GM19395 (cell line): ENCODE measurements at regions not wholly inside any gene's neighbourhood (a gene's known extent, or its start where the extent isn't known, plus 50 kb on each side); places are given as distances from the start of the nearest gene placed in this dataset.

ENCODE experiments used
- ATAC-seq: cut with Tn5 transposase; IDR thresholded peaks from one replicate; pipeline ENCODE4 v1.9.1; 2021; ENCODE audit warnings: mild to moderate bottlenecking, moderate library complexity; ENCODE audit not compliant: unreplicated experiment

DNA sequence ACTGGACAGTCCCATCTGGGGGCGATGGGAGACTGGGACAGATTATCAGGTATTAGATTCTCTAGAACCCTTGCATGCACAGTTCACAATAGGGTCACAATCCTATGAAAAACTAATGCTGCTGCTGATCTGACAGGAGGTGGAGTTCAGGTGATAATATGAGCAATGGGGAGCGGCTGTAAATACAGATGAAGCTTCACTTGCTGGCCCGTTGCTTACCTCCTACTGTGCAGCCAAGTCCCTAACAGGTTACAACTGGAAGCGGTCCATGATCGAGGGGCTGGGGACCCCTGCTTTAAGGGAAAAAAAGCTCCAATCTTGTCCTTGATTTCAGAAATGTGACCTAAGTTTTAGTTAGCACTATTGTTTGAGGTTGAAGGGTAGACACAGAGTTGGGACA is 175.2 kb downstream of the ZNF330 start:
- no peak for ATAC-seq

DNA sequence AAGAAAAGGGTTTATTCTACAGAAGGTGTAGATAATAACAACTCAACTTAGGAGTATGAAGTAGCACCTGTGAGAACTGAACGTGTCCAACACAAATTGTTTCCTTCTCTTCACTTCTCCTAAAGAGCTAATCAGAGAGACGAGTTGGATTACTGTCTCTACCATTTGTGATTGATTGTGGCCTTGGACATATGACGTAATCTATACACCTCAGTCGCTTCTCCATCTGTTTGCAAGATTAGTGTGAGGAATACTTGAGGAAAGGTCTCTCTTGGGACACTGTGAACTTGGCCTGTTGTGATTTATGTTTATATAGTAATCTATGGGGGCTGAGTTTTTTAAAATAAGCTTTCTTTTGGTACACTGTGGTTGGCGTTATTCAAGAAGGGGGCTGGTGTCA is 182.0 kb downstream of the ZNF330 start:
- no peak for ATAC-seq

DNA sequence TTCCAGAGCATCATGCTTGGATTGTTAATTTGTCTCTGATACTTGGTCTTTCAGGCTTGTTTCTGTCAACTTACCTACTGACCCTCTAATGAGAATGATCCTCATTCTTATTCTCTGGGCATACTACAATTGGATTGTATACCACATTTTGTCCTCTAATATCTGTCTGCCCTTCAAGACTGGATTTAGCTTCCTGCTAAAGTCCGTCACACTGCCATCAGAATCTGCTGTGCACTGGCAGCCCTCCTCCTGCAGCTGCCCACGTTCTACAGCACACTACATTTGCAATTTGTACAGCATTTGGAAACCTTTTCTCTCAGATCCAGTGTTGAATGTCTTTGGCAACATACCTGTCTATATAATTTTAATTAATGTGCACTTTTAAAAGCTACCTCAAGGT is 183.1 kb downstream of the ZNF330 start:
- ATAC-seq, result no peak

DNA sequence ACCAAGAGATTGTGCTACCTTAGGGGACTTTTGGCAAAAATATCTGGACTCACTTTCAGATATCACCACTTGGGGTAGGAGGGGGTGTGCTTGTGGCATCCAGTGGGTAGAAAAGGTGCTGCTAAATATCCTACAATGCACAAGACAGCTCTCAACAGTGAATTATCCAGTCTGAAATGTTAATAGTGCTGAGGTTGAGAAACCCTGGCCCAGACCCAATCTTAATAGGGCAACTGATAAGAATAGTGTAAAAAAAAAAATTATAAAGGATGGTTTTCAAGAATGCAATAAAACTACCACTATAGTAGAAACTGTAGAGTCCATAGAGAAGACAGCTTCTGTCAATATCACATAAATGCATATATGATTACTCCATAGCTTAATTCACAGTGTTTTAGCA is 185.5 kb downstream of the ZNF330 start:
- no peak for ATAC-seq

DNA sequence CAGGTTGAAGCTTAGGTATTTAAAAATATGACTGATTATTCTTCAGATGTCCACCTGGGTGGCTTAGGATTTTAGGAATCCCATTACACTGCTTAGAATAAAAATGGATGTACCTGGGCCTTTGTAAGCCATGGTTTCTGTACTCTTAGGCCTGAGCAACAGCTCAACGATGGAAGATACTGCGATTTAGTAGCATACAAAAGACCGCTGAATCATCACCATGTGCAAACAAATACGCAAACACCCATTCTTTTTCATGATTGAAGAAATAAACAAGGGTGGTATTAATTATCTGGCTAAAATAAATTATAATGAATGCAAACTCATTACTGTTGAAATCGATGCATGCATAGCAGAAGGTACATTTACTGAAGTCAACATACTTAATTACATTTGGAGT is 188.9 kb downstream of the ZNF330 start:
- ATAC-seq, result no peak

DNA sequence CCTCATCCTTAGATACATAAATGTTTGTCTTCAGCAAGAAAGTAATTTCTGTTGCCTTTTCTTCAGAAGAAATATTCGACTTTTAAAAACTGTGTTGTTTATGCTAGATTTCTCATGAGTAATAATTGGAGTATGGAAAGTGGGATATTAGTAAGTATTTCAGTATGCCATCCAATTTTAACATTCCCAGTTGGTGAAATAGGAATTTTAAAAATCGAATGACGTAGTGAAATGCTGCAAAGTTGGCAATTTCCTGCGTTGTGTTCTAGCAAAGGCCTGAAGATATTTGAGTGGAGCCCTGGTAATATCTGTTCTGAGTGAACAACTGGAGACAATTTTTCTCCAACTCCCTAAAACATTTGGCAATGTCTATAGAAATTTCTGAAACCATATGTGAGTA is 190.1 kb downstream of the ZNF330 start:
- ATAC-seq, result no peak

DNA sequence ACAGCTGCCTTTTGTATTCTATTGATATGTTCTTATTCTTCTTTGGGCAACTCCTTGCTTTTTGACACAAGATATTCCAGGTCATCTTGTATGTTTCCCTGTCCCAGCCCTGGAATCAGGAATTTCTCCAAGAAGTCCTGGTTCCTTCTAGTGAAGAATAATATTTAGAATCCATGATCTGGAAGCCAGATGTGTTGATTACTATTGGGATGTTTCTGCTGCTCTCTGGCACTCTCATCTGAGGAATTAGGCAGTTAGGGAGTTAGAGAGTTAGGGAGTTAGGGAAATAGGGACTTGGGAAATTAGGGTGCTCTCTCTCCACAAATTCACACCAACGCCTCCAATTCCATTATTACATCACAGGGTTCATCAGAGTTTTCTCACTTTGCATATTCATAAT is 191.2 kb downstream of the ZNF330 start:
- ATAC-seq, result no peak

DNA sequence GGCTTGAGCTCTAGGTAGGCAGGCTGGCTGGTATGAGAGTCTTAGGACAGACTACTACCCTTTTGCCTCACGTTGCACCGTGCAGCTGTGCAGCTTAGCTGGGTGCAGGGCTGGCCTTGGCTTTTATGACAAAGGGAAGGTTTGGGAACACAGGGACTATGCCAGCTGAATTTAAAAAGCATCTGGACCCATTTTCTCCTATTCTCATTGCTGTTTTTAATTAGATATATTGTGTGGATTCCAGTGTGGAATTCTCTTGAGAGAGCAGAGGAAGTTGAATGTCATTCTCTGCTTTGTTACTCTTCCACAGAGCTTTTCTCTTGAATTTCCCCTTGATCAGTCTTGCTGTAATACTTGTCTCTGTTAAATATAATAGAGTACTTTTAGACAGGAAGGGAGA is 192.7 kb downstream of the ZNF330 start:
- ATAC-seq, result no peak

DNA sequence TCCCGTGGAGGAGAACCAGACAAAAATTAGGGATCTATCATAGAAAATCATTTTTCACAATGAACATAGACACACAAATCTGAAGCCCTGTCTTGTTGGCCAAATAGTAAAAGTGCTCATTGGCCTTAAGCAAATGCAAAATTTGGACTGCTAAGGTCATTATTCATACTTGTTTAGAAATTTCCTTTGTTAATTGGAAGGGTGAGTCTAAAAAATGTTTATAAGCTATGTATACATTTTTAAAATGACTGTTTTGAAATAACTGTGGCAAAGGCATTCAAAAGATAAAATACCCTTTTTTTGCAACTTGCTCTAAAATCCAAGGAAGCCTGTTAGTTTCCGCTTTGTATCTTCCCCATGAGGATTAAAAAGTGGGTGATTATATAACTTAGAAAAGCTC is 195.0 kb downstream of the ZNF330 start:
- no peak for ATAC-seq

DNA sequence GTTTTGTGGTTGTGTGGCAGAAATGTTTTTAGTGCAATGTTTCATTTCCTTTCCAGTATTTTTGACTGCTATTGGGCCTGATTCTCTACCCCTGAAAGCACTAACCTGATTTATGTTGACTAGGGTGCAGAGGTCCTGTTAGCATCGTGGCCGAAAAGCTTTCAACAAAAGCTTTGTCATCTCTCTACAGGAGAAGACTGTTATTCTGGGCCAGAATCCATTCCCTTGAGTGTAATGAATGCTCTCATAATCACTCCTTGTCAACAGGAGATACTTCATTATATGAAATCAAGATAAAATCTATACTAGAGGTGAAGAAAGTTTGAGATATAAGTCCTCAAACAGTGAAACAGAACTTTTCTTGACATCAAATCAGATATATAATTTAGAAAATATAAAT is 195.5 kb downstream of the ZNF330 start:
- no peak for ATAC-seq

DNA sequence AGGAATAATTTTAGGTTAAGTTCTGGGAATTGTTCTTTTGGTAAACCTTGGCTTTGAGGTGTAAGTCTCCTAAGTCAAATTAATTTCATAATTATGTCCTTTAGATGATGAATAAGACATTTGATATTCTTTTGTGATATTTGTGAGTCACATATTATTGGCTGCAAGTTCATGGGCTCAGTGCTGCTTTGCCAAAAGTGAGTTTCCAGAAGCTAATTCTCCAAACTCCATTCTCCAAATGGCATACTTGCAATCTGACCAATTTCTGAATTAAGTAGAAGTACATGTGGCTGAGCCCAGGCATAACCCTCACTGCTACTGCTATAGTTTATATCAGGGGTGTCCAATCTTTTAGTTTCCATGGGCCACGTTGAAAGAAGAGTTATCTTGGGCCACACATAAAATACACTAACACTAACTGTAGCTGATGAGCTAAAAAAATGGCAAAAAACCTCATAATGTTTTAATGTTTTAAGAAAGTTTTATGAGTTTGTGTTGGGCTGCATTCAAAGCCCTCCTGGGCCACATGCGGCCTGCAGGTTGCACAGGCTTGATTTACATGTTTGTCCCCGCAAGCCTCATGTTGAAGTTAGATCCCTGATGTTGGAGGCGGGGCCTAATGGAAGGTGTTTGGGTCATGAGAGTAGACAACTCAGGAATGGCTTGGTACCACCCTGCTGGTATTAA is 196.1 kb downstream of the ZNF330 start:
- ATAC-seq, result no peak

DNA sequence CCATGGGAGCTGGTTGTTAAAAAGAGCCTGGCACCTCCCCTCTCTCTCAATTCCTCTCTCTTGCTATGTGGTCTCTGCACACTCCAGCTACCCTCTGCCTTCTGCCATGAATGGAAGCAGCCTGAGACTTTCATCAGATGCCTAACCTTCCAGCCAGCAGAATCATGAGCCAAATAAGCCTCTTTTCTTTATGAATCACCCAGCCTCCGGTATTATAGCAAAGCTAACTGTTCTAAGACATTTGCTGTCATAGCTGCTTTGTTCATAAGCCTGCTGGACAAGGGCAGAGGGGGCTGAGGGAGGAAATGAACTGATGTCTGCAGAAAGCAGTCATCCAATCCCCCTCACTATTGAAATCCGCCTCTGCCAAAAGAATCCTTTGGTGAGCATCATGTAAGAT is 196.7 kb downstream of the ZNF330 start:
- no peak for ATAC-seq

DNA sequence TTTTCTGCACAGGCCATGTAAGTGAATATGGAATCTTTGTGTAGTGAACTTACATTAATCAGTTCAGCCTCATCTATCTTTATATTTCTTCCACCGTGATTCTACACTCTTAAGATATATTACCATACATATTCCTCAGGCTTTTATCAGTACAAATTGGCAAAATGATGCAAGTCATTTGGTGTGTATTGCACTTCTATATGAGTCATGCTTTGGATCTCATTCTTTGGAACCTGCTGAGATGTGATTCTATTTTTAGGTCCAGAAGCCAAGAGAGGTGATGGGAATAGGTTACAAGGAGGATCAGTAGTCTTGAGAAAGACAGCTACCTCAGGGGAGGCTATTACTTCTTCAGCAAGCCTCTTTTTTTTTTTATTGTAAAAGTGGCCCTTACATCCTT is 204.4 kb downstream of the ZNF330 start:
- no peak for ATAC-seq

DNA sequence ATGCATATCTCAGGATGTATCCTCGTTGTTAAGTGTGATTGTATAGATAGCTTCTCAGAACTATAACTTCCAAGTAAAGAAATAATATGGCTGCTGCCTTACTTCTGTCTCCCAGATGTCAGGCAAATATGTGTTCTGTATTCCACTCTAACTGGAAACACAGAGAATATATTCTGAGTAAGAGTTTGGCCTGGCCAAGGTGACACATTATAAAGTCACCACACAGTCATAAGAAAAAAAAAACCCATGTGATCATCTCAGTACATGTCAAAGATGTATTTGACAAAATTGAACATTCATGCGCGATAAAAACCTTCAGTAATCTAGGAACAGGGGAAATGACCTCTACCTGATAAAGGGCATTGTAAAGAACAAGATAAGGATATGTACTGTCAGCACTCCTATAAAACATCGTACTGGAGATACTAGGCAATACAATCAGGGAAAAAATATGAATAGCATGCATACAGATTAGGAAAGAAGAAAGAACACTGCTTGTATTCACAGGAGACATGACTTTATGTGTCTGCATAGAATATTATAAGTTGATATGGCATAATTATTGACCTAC is 207.1 kb downstream of the ZNF330 start:
- no peak for ATAC-seq

DNA sequence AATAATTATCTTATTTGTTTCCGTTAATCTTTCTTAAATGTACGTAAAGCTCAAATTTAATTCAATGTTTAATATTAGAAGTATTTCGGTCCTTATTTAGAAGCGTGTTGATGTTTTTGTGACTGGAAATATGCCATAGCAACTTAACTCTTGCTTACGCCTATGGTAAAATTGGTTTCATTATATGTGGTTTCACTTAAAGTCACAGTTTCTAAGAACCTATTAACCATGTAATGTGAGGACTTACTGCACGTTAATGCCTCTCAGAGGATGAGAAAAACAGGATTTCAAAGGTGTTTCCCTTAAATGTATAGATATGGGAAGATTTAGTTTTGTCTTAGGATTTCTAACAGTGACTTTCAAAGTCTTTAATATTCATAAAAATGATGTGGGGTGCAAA is 206.4 kb upstream of the IL15 start:
- ATAC-seq, result no peak

DNA sequence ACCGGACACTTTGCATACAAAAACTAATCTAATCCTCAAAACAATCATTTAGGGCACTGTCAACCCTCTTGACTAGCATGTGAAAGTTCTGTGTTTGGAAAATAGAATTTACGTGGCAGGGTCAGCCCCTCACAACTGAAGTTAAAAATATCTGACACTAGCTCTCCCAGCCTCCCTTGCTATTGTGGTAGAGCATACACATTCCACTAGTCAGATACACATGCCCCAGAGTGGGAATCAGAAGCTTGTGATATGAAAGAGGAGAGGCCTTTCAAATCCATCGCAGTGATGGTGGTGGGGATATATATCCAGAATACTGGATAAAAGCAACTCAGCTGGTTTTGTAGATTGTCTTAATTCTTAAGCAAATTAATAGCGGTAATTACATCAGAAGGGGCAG is 205.7 kb upstream of the IL15 start:
- no peak for ATAC-seq

DNA sequence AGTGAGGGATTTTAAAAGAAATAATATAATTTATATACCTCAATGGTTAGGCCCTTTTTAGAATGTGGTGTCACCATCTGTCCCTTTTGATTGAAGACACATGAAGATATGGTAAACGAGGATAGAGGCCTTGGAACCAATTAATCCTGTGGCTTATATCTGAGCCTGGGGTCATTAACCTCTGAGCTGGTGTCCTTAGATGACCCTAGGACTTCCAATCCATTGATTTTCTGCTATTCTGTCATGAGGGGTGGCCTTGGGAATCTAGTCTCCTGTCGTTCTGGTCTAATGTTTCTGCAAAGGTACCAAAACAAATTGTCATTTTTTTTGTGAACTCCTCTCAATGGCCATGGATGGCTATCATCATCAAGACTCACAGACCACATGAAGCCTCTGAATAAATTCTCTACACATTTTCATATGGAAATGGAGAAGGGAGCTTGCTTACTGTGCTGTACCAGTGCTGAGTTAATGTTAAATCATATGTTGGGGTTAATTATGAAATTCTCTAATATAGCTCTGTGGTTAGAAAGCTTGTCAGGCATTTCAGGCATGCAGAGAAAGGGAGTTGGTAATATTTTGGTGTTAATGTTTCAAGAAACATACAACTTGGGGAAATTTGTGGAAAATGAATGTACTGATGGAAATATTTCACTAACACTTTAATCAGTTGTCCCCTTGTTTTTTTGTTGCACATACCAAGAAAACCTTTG is 204.2 kb upstream of the IL15 start:
- ATAC-seq, result no peak

DNA sequence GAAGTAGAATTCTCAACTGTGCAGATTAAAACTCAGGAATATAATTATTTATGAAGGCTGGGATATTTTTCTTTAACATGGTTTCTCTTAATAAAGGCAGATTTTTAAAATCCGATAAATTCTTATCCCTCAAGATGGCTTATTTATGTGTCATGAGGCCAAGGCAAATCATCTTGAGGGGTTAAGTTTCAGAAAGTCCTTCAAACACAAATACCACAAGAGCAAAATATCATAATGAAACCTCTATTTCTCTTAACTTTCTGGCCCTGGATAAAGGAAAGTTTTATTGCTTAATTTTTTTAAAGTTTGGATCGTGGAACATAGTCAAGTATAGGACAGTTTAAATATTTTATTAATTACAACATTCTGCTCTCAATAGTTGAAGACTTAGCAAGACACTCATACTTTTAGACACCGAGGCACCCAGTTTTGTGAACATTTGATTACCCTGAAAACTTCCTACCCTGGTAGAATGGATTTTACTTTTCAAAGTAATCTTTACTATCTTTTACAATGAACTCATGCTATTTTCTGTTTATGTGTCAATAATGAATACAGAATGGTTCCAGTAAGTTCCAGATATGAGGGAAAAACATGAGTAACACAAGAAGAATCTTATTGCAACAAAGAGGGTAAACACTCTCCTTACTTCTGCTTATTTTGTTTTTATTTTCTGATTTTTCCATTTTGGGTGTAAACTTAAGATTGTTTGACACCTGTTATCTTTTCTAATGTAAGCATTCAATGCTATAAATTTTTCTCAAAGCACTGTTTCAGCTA is 200.7 kb upstream of the IL15 start:
- no peak for ATAC-seq

DNA sequence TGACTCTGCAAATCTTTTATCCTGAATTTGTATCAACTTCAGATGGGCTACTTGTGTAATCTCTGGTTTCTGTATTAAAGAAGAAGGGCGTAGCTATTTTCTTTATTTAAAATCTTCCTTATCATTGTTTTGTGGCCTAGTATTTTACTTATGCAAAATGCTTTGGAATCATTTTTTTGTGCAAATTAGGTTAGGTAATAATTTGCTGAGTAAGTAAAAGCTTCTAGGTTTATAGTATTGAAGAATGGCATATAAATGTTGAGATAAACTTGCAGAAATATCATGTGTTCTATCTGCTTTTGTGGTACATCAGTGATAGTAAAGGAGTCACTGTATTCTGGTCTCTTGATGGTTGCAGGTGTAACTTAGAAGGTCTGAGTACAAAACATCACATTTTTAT is 197.2 kb upstream of the IL15 start:
- no peak for ATAC-seq

DNA sequence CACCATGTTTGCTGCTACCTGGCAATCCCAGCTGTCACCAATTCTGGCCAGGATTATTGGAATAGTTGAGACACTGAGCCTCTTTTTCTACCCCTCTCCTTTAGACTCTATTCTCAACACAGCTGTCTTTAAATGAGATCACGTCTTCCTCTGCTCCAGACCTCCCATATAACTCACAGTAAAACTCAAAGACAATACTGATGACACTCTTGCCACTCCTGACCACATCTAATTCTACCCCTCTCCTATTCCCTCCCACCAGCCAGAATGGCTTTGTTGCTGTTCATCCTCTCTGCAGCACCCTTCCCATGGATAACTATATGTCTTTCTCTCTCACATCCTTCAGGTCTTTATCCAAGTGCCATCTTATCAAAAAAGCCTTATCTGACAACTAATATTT is 188.6 kb upstream of the IL15 start:
- ATAC-seq, result no peak

DNA sequence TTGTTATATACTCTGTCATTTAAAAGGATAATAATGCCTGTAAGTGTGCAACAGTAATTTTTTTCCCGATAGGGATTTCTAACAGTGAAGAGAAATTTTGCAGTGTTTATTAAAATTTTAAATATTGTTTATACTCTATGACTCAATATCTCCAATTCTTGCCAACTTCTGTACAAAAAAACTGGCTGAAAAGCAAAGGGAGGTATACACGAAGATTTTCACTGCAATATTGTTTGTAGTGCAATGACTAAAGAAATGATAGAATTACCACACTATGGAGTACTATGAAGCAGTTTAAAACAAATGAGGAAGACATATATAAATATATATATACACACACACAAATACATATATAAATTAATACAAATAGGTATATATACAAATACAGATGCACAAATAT is 187.9 kb upstream of the IL15 start:
- ATAC-seq, result no peak

DNA sequence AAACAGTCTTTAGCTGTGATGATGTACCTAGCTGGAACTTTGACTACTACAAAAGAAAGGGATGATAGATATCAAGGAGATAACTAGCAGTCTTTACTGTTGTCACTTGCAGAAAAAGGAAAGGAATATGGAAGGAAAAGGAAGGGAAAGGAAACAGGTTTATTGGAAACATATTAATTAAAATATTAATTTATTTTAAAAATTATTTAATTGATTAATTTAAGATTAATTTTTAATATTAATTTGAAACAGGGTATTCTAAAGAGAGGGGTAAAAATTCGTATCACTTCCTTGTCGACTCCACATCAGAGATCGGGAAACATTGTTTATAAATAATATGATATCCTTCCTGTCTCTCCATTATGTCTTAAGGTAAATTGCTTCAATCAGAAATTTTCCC is 186.5 kb upstream of the IL15 start:
- ATAC-seq, result no peak
